WTC11 (cell line): ENCODE measurements at regions not wholly inside any gene's neighbourhood (a gene's known extent, or its start where the extent isn't known, plus 50 kb on each side); places are given as distances from the start of the nearest gene placed in this dataset.

Source experiments
- ATAC-seq: fragments of 200-7000 bp; cut with Tn5 transposase; 2 replicates; pipeline ENCODE4 v1.10.0; 2021; ENCODE audit warnings: mild to moderate bottlenecking, moderate library complexity
- CTCF ChIA-PET: fragments of 300-600 bp; sonication (Branson Sonifier 250); formaldehyde crosslinking; loops from one replicate; lab custom pipeline; 2021; ENCODE audit warnings: antibody characterized with exemption; lab: Charles Lee
- POLR2A ChIA-PET: fragments of 350-600 bp; sonication (Branson Sonifier 250); formaldehyde crosslinking; loops from one replicate; lab custom pipeline; 2021; ENCODE audit warnings: antibody characterized with exemption; lab: Charles Lee
- DNase-seq: peaks from one replicate; pipeline ENCODE4 v3.0.0; 2021; ENCODE audit warnings: low spot score
- H3K27ac Mint-ChIP-seq: 2 replicates; pipeline ENCODE4 v1.8.0; 2021; ENCODE audit warnings: mixed read lengths
- H3K27me3 Mint-ChIP-seq: 2 replicates; pipeline ENCODE4 v1.8.0; 2021; ENCODE audit warnings: low read depth, mild to moderate bottlenecking, moderate library complexity, mixed read lengths
- H3K36me3 Mint-ChIP-seq: 2 replicates; pipeline ENCODE4 v1.8.0; 2021; ENCODE audit warnings: mixed read lengths
- H3K4me1 Mint-ChIP-seq: 2 replicates; pipeline ENCODE4 v1.8.0; 2022; ENCODE audit warnings: mixed read lengths
- H3K4me3 Mint-ChIP-seq: 2 replicates; pipeline ENCODE4 v1.8.0; 2021; ENCODE audit warnings: mild to moderate bottlenecking, moderate library complexity, mixed read lengths
- H3K9me3 Mint-ChIP-seq: 2 replicates; pipeline ENCODE4 v1.8.0; 2021; ENCODE audit warnings: mixed read lengths
- ATF6 ChIP-seq: sonication (generic); formaldehyde crosslinking; IDR thresholded peaks from 2 replicates; pipeline ENCODE4 v1.8.1; 2023; ENCODE audit warnings: mild to moderate bottlenecking, missing genetic modification reagents
- CREM ChIP-seq: sonication (generic); formaldehyde crosslinking; IDR thresholded peaks from 2 replicates; pipeline ENCODE4 v1.8.1; 2022; ENCODE audit warnings: mild to moderate bottlenecking, missing genetic modification reagents, moderate library complexity
- E2F1 ChIP-seq: sonication (generic); formaldehyde crosslinking; IDR thresholded peaks from 2 replicates; pipeline ENCODE4 v1.8.0; 2022; ENCODE audit warnings: mild to moderate bottlenecking, missing genetic modification reagents
- E2F5 ChIP-seq: sonication (generic); formaldehyde crosslinking; IDR thresholded peaks from 2 replicates; pipeline ENCODE4 v1.8.1; 2022; ENCODE audit warnings: mild to moderate bottlenecking, moderate library complexity, missing genetic modification reagents
- EMX1 ChIP-seq: fragments of 250-450 bp; sonication (Bioruptor Pico); IDR thresholded peaks from 2 replicates; pipeline ENCODE4 v1.8.0; 2021; ENCODE audit warnings: mild to moderate bottlenecking
- FOXP1 ChIP-seq: sonication (generic); formaldehyde crosslinking; IDR thresholded peaks from 2 replicates; pipeline ENCODE4 v1.8.0; 2022; ENCODE audit warnings: missing genetic modification reagents, mild to moderate bottlenecking, moderate library complexity, borderline replicate concordance
- IRF1 ChIP-seq: sonication (generic); formaldehyde crosslinking; IDR thresholded peaks from 2 replicates; pipeline ENCODE4 v1.8.0; 2023; ENCODE audit warnings: missing genetic modification reagents
- MYBL2 ChIP-seq: sonication (generic); formaldehyde crosslinking; IDR thresholded peaks from 2 replicates; pipeline ENCODE4 v1.8.1; 2023; ENCODE audit warnings: mild to moderate bottlenecking, moderate library complexity, missing genetic modification reagents
- OVOL2 ChIP-seq: fragments of 250-450 bp; sonication (Bioruptor Pico); IDR thresholded peaks from 2 replicates; pipeline ENCODE4 v1.9.0; 2021; ENCODE audit warnings: mild to moderate bottlenecking, borderline replicate concordance
- PRDM15 ChIP-seq: sonication (generic); formaldehyde crosslinking; IDR thresholded peaks from 2 replicates; pipeline ENCODE4 v1.8.0; 2022; ENCODE audit warnings: missing genetic modification reagents
- PRRX2 ChIP-seq: fragments of 250-450 bp; sonication (Bioruptor Pico); IDR thresholded peaks from 2 replicates; pipeline ENCODE4 v1.8.0; 2021; ENCODE audit warnings: mild to moderate bottlenecking
- SOX15 ChIP-seq: fragments of 250-450 bp; sonication (Bioruptor Pico); IDR thresholded peaks from 2 replicates; pipeline ENCODE4 v1.9.0; 2021; ENCODE audit warnings: mild to moderate bottlenecking
- TEAD1 ChIP-seq: sonication (generic); formaldehyde crosslinking; IDR thresholded peaks from 2 replicates; pipeline ENCODE4 v1.8.0; 2022; ENCODE audit warnings: mild to moderate bottlenecking, missing genetic modification reagents
- USF1 ChIP-seq: sonication (generic); formaldehyde crosslinking; IDR thresholded peaks from 2 replicates; pipeline ENCODE4 v1.8.0; 2022; ENCODE audit warnings: mild to moderate bottlenecking, missing genetic modification reagents
- ZBTB21 ChIP-seq: sonication (generic); formaldehyde crosslinking; IDR thresholded peaks from 2 replicates; pipeline ENCODE4 v1.8.1; 2023; ENCODE audit warnings: mild to moderate bottlenecking, missing genetic modification reagents, borderline replicate concordance
- ZNF219 ChIP-seq: sonication (generic); formaldehyde crosslinking; IDR thresholded peaks from 2 replicates; pipeline ENCODE4 v1.8.0; 2023; ENCODE audit warnings: missing genetic modification reagents, mild to moderate bottlenecking, borderline replicate concordance
- ZNF263 ChIP-seq: sonication (generic); formaldehyde crosslinking; IDR thresholded peaks from 2 replicates; pipeline ENCODE4 v1.8.1; 2022; ENCODE audit warnings: low read depth, mild to moderate bottlenecking, moderate library complexity, missing genetic modification reagents

- TF ChIP-seq PRDM15 (CRISPR knock-in tag) = no peak
- no peak for TF ChIP-seq PRRX2 (CRISPR knock-in tag)
- TF ChIP-seq ATF6 (CRISPR knock-in tag) = no peak
- TF ChIP-seq IRF1 (CRISPR knock-in tag) = no peak
Measured at GRCh38 chr4:117400039-117400835, 314.9 kb upstream of the TRAM1L1 start (continued).

- H3K4me1 Mint-ChIP-seq = no peaks in the 10 kb centered on the region
- DNase-seq (no peak), ATAC-seq (no peak)
- no peaks in the 10 kb centered on the region for H3K27me3 Mint-ChIP-seq
- POLR2A ChIA-PET = no interaction called here
- TF ChIP-seq TEAD1 (no peak), ZNF219 (CRISPR knock-in tag) (no peak), EMX1 (CRISPR knock-in tag) (no peak), E2F5 (no peak), CREM (CRISPR knock-in tag) (no peak), USF1 (CRISPR knock-in tag) (no peak), SOX15 (CRISPR knock-in tag) (no peak), E2F1 (CRISPR knock-in tag) (no peak), OVOL2 (no peak), PRDM15 (CRISPR knock-in tag) (no peak), MYBL2 (CRISPR knock-in tag) (no peak), ZBTB21 (CRISPR knock-in tag) (no peak), FOXP1 (CRISPR knock-in tag) (no peak), ZNF263 (CRISPR knock-in tag) (no peak)
- CTCF ChIA-PET = no interaction called here
- H3K36me3 Mint-ChIP-seq = no peaks in the 10 kb centered on the region
- H3K9me3 Mint-ChIP-seq = no peaks in the 10 kb centered on the region
- H3K4me3 Mint-ChIP-seq = no peak overlapping the region
- H3K27ac Mint-ChIP-seq = no peak overlapping the region
Measured at GRCh38 chr4:117412661-117413060, 327.3 kb upstream of the TRAM1L1 start.
